ENCODE measurements at regions not wholly inside any gene's neighbourhood (a gene's known extent, or its start where the extent isn't known, plus 50 kb on each side); places are given as distances from the start of the nearest gene placed in this dataset.

- no peak overlapping the region for H2BK120ac ChIP-seq (ENCODE audit: low read depth, low read length)
- no peak overlapping the region for H3K14ac ChIP-seq (ENCODE audit: low read length)
- H2AFZ ChIP-seq (ENCODE audit: low read length), result no peak overlapping the region
- no peak overlapping the region for H2BK5ac ChIP-seq (ENCODE audit: low read length)
- no peak overlapping the region for H4K8ac ChIP-seq (ENCODE audit: low read depth, low read length)
- no peak overlapping the region for H3K18ac ChIP-seq (ENCODE audit: low read length)
- no peaks in the 10 kb centered on the region for H3K4me1 ChIP-seq (ENCODE audit: control insufficient read depth in 2 of 2, insufficient read depth in 1 of 2, low read depth in 1 of 2, low read length in 2 of 2)
- WGBS, 2 donors (ENCODE audit: extremely low coverage in 2 of 2, insufficient read length in 2 of 2, insufficient replicate concordance in 1 of 2), result no CpG with 5 or more reads among the region's 4 CpGs
- no peaks in the 10 kb centered on the region for H3K79me1 ChIP-seq (ENCODE audit: low read depth, low read length)
- H3K9ac ChIP-seq (ENCODE audit: low read depth, low read length, poor library complexity), result no peak overlapping the region
- DNase-seq (ENCODE audit: low spot score), result no peak
- H3K27me3 ChIP-seq (ENCODE audit: control insufficient read depth in 3 of 3, insufficient read depth in 3 of 3, low read depth in 1 of 3, low read length in 3 of 3), result no peaks in the 10 kb centered on the region
- H2BK12ac ChIP-seq (ENCODE audit: low read length), result no peak overlapping the region
- H3K4me2 ChIP-seq (ENCODE audit: insufficient read depth, low read length, poor library complexity, severe bottlenecking), result no peak overlapping the region
- H3K4me3 ChIP-seq (ENCODE audit: low read length in 2 of 2), result no peak overlapping the region
- H3K36me3 ChIP-seq (replicated peaks in 1 of 2; ENCODE audit: control insufficient read depth in 2 of 2, insufficient read depth in 2 of 2, low read length in 2 of 2), result no peaks in the 10 kb centered on the region
- no peak overlapping the region for H4K91ac ChIP-seq (ENCODE audit: low read depth, low read length, poor library complexity)
- H3K4ac ChIP-seq (ENCODE audit: low read length), result no peak overlapping the region
- H3K23ac ChIP-seq (ENCODE audit: low read depth, low read length, poor library complexity), result no peak overlapping the region
- H3K27ac ChIP-seq (replicated peaks; ENCODE audit: low read length), result no peak overlapping the region
- H3K9me3 ChIP-seq (replicated peaks in 1 of 2; ENCODE audit: control insufficient read depth in 2 of 2, insufficient read depth in 1 of 2, low read depth in 1 of 2, low read length in 2 of 2), result peaks cover 0 to 3% of the 10 kb centered on the region in 2 donors
- no peak overlapping the region for H2AK5ac ChIP-seq (ENCODE audit: low read depth, low read length)
- no peak overlapping the region for H2BK15ac ChIP-seq (ENCODE audit: low read length)
These were observed 668.2 kb downstream of the DTWD2 start for GRCh38 chr5:118320121-118320520.

DNA sequence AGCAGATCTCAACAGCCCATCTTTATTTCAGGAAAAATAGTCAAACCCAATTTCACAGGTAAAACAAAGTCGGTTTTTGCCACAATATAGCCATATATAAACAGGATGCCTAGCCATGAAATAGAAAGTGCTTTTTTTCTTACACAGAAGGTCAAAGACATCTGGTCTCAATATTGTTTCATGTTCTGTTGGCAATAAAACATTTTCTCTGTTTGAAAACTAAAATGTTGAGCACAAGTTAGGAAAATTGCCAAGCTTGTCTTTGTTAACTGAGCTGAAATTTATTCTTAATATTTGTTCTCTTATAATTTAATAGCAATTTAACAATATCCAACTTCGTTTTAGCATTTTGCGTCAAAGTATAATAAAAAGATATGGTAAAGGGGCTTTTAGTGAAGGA is 673.4 kb downstream of the DTWD2 start:
- H3K4me2 ChIP-seq (ENCODE audit: insufficient read depth, low read length, poor library complexity, severe bottlenecking), result no peak overlapping the region
- no peak overlapping the region for H2BK12ac ChIP-seq (ENCODE audit: low read length)
- no peak overlapping the region for H3K9ac ChIP-seq (ENCODE audit: low read depth, low read length, poor library complexity)
- H3K23ac ChIP-seq (ENCODE audit: low read depth, low read length, poor library complexity), result no peak overlapping the region
- no peak overlapping the region for H3K18ac ChIP-seq (ENCODE audit: low read length)
- no peak overlapping the region for H3K4ac ChIP-seq (ENCODE audit: low read length)
- no peaks in the 10 kb centered on the region for H3K9me3 ChIP-seq (replicated peaks in 1 of 2; ENCODE audit: control insufficient read depth in 2 of 2, insufficient read depth in 1 of 2, low read depth in 1 of 2, low read length in 2 of 2)
- no peak overlapping the region for H3K4me3 ChIP-seq (ENCODE audit: low read length in 2 of 2)
- H4K8ac ChIP-seq (ENCODE audit: low read depth, low read length), result no peak overlapping the region
- H2AFZ ChIP-seq (ENCODE audit: low read length), result no peak overlapping the region
- no peaks in the 10 kb centered on the region for H3K4me1 ChIP-seq (ENCODE audit: control insufficient read depth in 2 of 2, insufficient read depth in 1 of 2, low read depth in 1 of 2, low read length in 2 of 2)
- DNase-seq (ENCODE audit: low spot score), result no peak
- H2AK5ac ChIP-seq (ENCODE audit: low read depth, low read length), result no peak overlapping the region
- H3K14ac ChIP-seq (ENCODE audit: low read length), result no peak overlapping the region
- no peaks in the 10 kb centered on the region for H3K36me3 ChIP-seq (replicated peaks in 1 of 2; ENCODE audit: control insufficient read depth in 2 of 2, insufficient read depth in 2 of 2, low read length in 2 of 2)
- no peak overlapping the region for H3K27ac ChIP-seq (replicated peaks; ENCODE audit: low read length)
- no CpG with 5 or more reads among the region's 3 CpGs for WGBS, 2 donors (ENCODE audit: extremely low coverage in 2 of 2, insufficient read length in 2 of 2, insufficient replicate concordance in 1 of 2)
- H2BK15ac ChIP-seq (ENCODE audit: low read length), result no peak overlapping the region
- no peaks in the 10 kb centered on the region for H3K79me1 ChIP-seq (ENCODE audit: low read depth, low read length)
- no peak overlapping the region for H2BK120ac ChIP-seq (ENCODE audit: low read depth, low read length)
- H2BK5ac ChIP-seq (ENCODE audit: low read length), result no peak overlapping the region
- H3K27me3 ChIP-seq (ENCODE audit: control insufficient read depth in 3 of 3, insufficient read depth in 3 of 3, low read depth in 1 of 3, low read length in 3 of 3), result no peaks in the 10 kb centered on the region
- H4K91ac ChIP-seq (ENCODE audit: low read depth, low read length, poor library complexity), result no peak overlapping the region

- no peak overlapping the region for H3K14ac ChIP-seq (ENCODE audit: low read length)
- no peaks in the 10 kb centered on the region for H3K27me3 ChIP-seq (ENCODE audit: control insufficient read depth in 3 of 3, insufficient read depth in 3 of 3, low read depth in 1 of 3, low read length in 3 of 3)
- no peak overlapping the region for H3K4me3 ChIP-seq (ENCODE audit: low read length in 2 of 2)
- H3K4me1 ChIP-seq (ENCODE audit: control insufficient read depth in 2 of 2, insufficient read depth in 1 of 2, low read depth in 1 of 2, low read length in 2 of 2), result no peaks in the 10 kb centered on the region
- H3K36me3 ChIP-seq (replicated peaks in 1 of 2; ENCODE audit: control insufficient read depth in 2 of 2, insufficient read depth in 2 of 2, low read length in 2 of 2), result no peaks in the 10 kb centered on the region
- H3K79me1 ChIP-seq (ENCODE audit: low read depth, low read length), result no peaks in the 10 kb centered on the region
- H4K91ac ChIP-seq (ENCODE audit: low read depth, low read length, poor library complexity), result no peak overlapping the region
- H2AK5ac ChIP-seq (ENCODE audit: low read depth, low read length), result no peak overlapping the region
- no peak overlapping the region for H2BK5ac ChIP-seq (ENCODE audit: low read length)
- no peak overlapping the region for H3K18ac ChIP-seq (ENCODE audit: low read length)
- no peak overlapping the region for H2BK15ac ChIP-seq (ENCODE audit: low read length)
- no peaks in the 10 kb centered on the region for H3K9me3 ChIP-seq (replicated peaks in 1 of 2; ENCODE audit: control insufficient read depth in 2 of 2, insufficient read depth in 1 of 2, low read depth in 1 of 2, low read length in 2 of 2)
- no peak overlapping the region for H2BK12ac ChIP-seq (ENCODE audit: low read length)
- H2BK120ac ChIP-seq (ENCODE audit: low read depth, low read length), result no peak overlapping the region
- H3K27ac ChIP-seq (replicated peaks; ENCODE audit: low read length), result no peak overlapping the region
- no peak overlapping the region for H3K4ac ChIP-seq (ENCODE audit: low read length)
- no CpG with 5 or more reads among the region's 5 CpGs for WGBS, 2 donors (ENCODE audit: extremely low coverage in 2 of 2, insufficient read length in 2 of 2, insufficient replicate concordance in 1 of 2)
- no peak overlapping the region for H3K9ac ChIP-seq (ENCODE audit: low read depth, low read length, poor library complexity)
- no peak overlapping the region for H3K4me2 ChIP-seq (ENCODE audit: insufficient read depth, low read length, poor library complexity, severe bottlenecking)
- H3K23ac ChIP-seq (ENCODE audit: low read depth, low read length, poor library complexity), result no peak overlapping the region
- H2AFZ ChIP-seq (ENCODE audit: low read length), result no peak overlapping the region
- no peak overlapping the region for H4K8ac ChIP-seq (ENCODE audit: low read depth, low read length)
- no peak for DNase-seq (ENCODE audit: low spot score)
These were observed 677.1 kb downstream of the DTWD2 start for GRCh38 chr5:118311103-118311819.

DNA sequence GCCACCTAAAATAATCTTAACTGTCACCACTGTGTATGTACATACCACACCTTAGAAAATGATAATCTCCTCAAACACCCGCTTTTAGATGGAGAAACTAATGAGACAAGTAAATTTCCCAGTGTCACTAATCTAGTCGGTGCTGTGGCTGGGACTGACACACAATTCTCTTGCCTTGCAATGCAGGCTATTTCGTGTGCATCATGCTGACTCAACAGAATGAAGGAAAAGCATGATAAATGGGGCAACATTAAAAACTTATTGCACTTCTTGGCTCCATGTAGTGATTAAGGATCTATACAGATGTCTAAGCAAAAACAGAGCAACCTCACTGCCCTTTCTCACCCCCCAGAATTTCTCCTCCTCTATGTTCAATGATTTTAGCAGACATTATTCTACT is 677.9 kb downstream of the DTWD2 start:
- Histone ChIP-seq H2AK5ac (ENCODE audit: low read depth, low read length) (no peak overlapping the region), H3K36me3 (replicated peaks in 1 of 2; ENCODE audit: control insufficient read depth in 2 of 2, insufficient read depth in 2 of 2, low read length in 2 of 2) (no peaks in the 10 kb centered on the region), H3K14ac (ENCODE audit: low read length) (no peak overlapping the region), H3K4me3 (ENCODE audit: low read length in 2 of 2) (no peak overlapping the region), H3K27ac (replicated peaks; ENCODE audit: low read length) (no peak overlapping the region), H2BK15ac (ENCODE audit: low read length) (no peak overlapping the region), H2AFZ (ENCODE audit: low read length) (no peak overlapping the region), H3K4ac (ENCODE audit: low read length) (no peak overlapping the region), H4K8ac (ENCODE audit: low read depth, low read length) (no peak overlapping the region), H3K4me1 (ENCODE audit: control insufficient read depth in 2 of 2, insufficient read depth in 1 of 2, low read depth in 1 of 2, low read length in 2 of 2) (no peaks in the 10 kb centered on the region), H3K23ac (ENCODE audit: low read depth, low read length, poor library complexity) (no peak overlapping the region), H2BK12ac (ENCODE audit: low read length) (no peak overlapping the region), H3K27me3 (ENCODE audit: control insufficient read depth in 3 of 3, insufficient read depth in 3 of 3, low read depth in 1 of 3, low read length in 3 of 3) (no peaks in the 10 kb centered on the region), H4K91ac (ENCODE audit: low read depth, low read length, poor library complexity) (no peak overlapping the region), H3K18ac (ENCODE audit: low read length) (no peak overlapping the region), H3K79me1 (ENCODE audit: low read depth, low read length) (no peaks in the 10 kb centered on the region), H2BK5ac (ENCODE audit: low read length) (no peak overlapping the region), H3K9ac (ENCODE audit: low read depth, low read length, poor library complexity) (no peak overlapping the region), H3K9me3 (replicated peaks in 1 of 2; ENCODE audit: control insufficient read depth in 2 of 2, insufficient read depth in 1 of 2, low read depth in 1 of 2, low read length in 2 of 2) (no peaks in the 10 kb centered on the region), H2BK120ac (ENCODE audit: low read depth, low read length) (no peak overlapping the region), H3K4me2 (ENCODE audit: insufficient read depth, low read length, poor library complexity, severe bottlenecking) (no peak overlapping the region)
- no CpG with 5 or more reads among the region's 3 CpGs for WGBS, 2 donors (ENCODE audit: extremely low coverage in 2 of 2, insufficient read length in 2 of 2, insufficient replicate concordance in 1 of 2)
- DNase-seq (ENCODE audit: low spot score), result no peak

All from neuronal stem cell (in vitro differentiated cells).